HG02870 (cell line): ENCODE measurements at regions not wholly inside any gene's neighbourhood (a gene's known extent, or its start where the extent isn't known, plus 50 kb on each side); places are given as distances from the start of the nearest gene placed in this dataset.

Experiments used
- ATAC-seq: cut with Tn5 transposase; IDR thresholded peaks from one replicate; pipeline ENCODE4 v1.9.1; 2021; ENCODE audit warnings: mild to moderate bottlenecking, moderate library complexity; ENCODE audit not compliant: unreplicated experiment

GRCh38 chr15:100734586-100734985 is 132.2 kb downstream of the ASB7 start:
- ATAC-seq = no peak

DNA sequence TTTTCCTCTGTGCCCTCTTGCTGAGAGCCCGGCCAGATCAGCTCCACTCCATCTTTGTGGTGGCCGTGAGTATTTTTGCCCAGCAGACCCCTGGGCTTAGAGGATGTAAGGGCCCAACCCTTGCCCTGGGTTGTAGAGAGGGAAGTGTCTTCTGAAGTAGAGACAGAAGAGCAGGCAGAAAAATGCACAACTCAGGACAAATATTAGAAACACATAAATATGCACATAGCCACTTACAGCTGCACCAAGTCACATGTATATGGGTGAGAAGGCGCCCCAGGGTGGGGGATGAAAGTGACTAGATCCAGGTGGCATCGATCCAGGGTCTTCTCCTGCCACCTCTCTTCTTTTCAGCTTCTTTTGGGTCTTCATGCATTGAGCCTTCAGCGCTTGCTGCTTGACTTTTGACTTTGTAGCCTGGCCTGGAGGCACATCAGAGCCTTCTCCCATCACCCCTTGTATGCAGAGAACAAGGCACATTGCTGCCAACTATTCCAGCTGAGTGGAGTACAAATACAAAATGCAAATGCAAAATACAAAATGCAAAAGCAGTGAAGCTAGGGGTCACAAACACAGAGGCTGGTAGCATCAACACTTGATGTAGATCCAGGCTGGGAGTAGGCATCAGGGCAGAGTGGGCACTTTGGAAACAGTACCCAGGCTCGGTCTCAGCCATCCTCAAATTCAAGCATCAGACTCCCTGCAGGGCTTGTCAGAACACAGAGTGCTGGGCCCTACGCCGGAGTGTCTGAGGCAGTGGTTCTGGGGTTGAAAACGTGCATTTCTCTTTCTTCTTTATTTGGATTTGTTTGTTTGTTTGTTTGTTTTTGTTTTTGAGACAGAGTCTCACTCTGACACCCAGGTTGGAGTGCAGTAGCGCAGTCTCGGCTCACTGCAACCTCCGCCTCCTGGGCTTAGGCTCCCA is 133.0 kb downstream of the ASB7 start:
- ATAC-seq = no peak

GRCh38 chr15:100737214-100737613 is 134.8 kb downstream of the ASB7 start:
- ATAC-seq = no peak

DNA sequence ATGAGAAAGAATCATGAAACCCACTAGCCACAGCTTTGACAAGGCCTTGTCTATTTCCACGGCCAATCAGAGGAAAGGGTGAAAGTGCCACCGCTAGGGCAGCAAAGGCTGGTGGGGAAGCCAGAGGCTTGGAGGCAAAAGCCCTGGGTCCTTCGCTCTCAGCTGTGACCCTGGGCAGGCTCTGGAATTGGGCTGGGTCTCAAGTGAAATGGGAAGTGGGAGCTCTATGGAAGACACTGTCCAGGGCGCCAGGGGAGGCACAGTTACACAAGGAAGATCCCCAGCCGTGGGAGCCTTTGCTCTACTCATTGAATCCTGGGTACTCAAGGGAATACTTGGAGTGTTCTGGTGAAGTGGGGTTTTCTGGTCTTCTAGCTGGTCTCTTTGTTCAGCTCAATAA is 136.2 kb downstream of the ASB7 start:
- no peak for ATAC-seq

DNA sequence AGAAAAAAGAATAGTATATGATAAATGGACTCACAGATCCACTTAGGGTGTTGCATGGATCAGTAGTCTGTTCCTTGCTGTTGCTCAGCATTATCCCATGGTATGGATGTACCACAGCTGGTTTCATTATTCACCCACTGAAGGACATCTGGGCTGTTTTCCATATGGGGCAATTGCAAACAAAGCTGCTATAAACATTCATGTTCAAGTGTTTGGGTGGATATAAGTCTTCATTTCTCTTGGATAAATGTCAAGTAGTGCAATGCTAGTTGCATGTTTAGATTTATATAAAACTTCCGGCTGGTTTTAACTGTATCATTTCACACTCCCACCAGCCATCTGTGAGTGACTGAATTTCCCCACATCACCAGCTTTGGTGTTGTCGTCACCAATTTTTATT is 137.7 kb downstream of the ASB7 start:
- no peak for ATAC-seq

- no peak for ATAC-seq
These were observed 128.0 kb upstream of the ALDH1A3 start for GRCh38 chr15:100751585-100751984.

DNA sequence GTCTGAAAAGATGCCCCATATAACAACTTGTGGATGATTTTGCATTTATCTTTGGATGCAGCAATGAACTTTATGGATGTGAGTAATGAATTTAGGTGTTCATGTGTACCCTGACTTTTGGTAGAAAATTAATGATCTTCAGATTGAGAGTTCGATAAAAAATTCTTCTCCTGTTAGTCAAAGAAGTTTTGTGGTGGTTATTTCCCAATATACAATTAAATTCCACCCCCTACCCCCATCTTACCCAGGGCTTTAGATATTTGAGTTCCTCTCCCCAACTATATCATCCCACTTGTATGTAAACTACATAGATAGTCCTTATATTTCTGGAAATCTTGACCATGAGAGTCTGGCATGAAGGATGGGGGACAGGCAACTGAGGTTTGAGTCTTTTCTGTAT is 126.1 kb upstream of the ALDH1A3 start:
- ATAC-seq = no peak

DNA sequence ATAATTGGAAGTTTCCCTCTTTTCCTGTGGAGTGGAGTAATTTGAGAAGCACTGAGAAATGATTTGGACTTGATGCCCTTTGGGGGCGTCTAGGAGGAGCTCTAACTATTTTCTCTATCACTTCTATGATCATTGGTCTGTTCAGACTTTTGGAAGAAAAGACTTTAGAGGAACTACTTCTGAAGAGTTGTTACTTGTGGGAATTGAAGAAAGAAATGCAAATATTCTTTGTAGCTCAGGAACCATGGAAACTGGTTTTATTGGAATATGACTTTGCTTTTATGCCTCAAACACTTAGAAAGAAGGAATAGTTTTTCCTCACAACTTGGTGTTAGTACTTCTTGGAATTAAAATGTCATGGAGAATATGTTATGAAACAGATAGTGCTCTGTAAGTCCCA is 122.0 kb upstream of the ALDH1A3 start:
- ATAC-seq = no peak

GRCh38 chr15:100758555-100758954 is 121.1 kb upstream of the ALDH1A3 start:
- no peak for ATAC-seq

DNA sequence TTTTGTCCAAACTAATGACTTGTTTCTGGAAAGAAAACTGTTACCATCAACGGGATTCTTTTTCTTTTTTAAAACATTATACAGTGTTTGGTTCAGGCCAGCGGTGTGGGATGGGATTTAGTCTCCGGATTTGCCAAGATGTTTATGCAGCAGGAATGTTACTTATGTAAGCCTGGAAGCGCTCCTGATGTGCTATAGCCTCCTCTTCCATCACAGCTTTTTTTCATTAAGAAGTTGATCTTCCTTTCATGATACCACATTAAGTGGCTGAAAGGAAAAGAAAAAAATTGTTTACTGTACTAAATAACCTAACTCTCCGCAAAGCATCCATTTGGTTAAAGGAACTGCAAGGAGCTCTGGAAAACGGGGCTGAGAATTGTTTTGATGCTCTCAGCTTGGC is 120.5 kb upstream of the ALDH1A3 start:
- no peak for ATAC-seq

- no peak for ATAC-seq
These were observed 119.8 kb upstream of the ALDH1A3 start for GRCh38 chr15:100759698-100760356.

DNA sequence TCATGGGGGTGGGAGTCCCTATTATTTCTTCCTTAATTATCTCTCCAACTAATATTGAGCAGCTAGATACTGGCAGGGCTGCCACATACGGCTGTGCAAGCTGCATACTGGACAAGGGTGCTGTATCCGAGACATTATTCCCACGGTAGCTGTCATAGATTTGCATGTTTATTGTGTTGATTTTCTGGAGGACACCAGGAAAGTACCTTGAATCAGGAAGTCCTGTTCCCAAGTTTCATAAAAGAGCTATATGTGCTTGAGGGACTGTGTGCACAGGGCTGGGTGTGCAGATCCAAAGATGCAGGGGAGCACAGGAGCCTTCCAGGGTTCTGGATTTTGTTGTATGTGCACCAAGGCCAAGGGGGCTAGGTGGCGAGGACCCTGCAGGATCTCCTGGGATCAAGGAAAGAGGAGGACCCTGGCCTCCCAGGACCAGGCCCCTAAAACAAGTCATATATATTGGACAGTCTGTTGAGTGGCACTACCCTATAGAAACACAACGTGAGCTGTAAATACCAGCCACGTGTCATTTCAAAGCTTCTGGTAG is 119.2 kb upstream of the ALDH1A3 start:
- no peak for ATAC-seq

DNA sequence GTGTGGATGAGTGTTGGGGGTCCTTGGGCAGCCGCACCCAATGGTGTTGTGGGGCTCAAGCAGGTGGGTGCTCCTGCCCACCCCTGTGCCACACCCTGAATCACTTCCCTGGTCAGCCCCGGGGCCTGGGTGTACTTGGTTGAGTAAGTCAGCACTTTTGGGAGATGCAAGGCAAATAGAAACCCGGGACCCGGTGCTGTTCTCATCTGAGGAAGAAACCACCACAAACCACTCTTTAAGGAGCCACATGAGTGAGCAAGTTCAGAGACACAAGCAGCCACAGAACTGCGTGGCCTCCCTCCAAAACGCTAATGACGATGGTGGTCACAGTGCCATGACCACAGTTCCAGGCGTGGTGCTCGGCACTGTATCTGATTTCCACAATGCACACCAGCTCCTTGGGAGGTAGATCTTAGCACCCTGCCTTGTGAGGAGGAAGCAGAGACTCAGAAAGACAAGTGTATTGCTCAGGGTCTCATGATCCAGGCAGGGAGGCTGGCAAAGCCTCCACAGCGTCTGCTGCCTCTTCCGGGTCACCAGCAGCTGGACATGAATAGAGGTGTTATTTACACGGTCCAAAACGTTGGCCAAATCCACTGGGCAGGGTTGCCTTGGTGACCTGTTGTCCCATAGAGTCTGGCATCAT is 118.2 kb upstream of the ALDH1A3 start:
- ATAC-seq = no peak

GRCh38 chr15:100762289-100762688 is 117.3 kb upstream of the ALDH1A3 start:
- ATAC-seq = no peak

GRCh38 chr15:100762913-100763834 is 116.5 kb upstream of the ALDH1A3 start:
- ATAC-seq = no peak

GRCh38 chr15:100763835-100764750 is 115.5 kb upstream of the ALDH1A3 start:
- no peak for ATAC-seq

- ATAC-seq = no peak
These were observed 114.7 kb upstream of the ALDH1A3 start for GRCh38 chr15:100764778-100765466.

DNA sequence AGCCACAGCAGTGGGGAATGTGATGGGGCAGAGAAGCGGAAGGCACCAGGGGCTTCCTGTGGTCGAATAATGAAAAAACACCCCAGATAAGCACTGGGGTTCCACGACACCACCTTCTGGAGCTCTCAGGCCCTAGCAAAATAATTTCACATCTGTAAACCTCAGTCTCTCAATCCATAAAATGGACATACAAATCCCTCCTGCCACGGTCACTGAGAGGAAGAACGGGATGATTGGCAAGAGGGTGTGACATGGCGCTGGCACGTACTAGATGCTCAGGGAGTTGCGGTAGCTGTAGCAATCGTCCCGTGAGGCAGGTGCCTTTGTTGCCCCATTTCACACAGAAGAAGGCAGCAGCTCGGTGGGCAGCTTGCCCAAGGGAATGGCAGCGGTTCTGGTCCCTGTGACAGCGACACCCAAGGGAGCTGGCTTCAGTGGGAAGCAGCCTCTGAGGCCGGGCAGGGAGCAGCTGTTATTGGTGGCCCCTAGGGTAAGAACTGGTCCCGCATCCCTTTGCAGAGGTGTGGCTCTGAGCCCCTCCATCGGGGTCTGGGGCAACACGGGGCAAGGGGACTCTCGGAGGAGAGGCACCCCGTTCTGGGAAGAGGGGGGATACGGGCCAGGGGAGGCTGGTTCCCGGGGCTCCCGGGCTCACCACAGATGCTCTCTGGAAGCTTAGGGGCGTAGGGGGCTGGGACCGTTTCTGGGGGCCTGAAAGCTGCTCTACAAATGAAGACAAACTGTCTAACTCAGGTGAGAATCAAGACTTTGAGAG is 114.0 kb upstream of the ALDH1A3 start:
- ATAC-seq = no peak
